PC-9 (cell line): ENCODE measurements at regions not wholly inside any gene's neighbourhood (a gene's known extent, or its start where the extent isn't known, plus 50 kb on each side); places are given as distances from the start of the nearest gene placed in this dataset.

Source experiments
- BruUV-seq: library from RNA; stranded (reverse); fragments of 400-500 nt; replicated peaks from 2 replicates; lab custom pipeline; 2021; lab: Mats Ljungman, UMichigan
- CTCF ChIA-PET: fragments of 300-600 bp; sonication (Branson Sonifier 250); formaldehyde crosslinking; loops from one replicate; lab custom pipeline; 2022; ENCODE audit warnings: antibody characterized with exemption; lab: Charles Lee
- POLR2A ChIA-PET: fragments of 300-600 bp; sonication (Branson Sonifier 250); formaldehyde crosslinking; loops from one replicate; lab custom pipeline; 2022; ENCODE audit warnings: antibody characterized with exemption; ENCODE audit not compliant: unreplicated experiment; lab: Charles Lee
- DNase-seq, 2 experiments: peaks; one replicate each; pipeline versions ENCODE4 v3.0.0 to v3.0.0-alpha.2; 2015 to 2022; ENCODE audit warnings: mixed read lengths in 1 of 2
- H2AFZ ChIP-seq: fragments of 200-600 bp; sonication (generic); 2 replicates; pipeline ENCODE4 v1.8.1; 2017; ENCODE audit warnings: antibody characterized with exemption
- H3F3A ChIP-seq: fragments of 200-600 bp; sonication (generic); 2 replicates; pipeline ENCODE4 v1.8.1; 2017; ENCODE audit warnings: antibody characterized with exemption, mild to moderate bottlenecking, low read depth; ENCODE audit not compliant: insufficient read depth
- H3K27ac ChIP-seq: fragments of 200-600 bp; sonication (generic); 2 replicates; pipeline ENCODE4 v1.6.1; 2016; ENCODE audit warnings: mixed run types
- H3K27me3 ChIP-seq: fragments of 200-600 bp; sonication (generic); 2 replicates; pipeline ENCODE4 v1.6.1; 2016; ENCODE audit warnings: low read depth, mixed run types; ENCODE audit not compliant: insufficient read depth
- H3K36me3 ChIP-seq: fragments of 200-600 bp; sonication (generic); 2 replicates; pipeline ENCODE4 v1.6.1; 2016; ENCODE audit warnings: low read depth, mixed run types
- H3K4me1 ChIP-seq: fragments of 200-600 bp; sonication (generic); replicated peaks from 2 replicates; pipeline ENCODE4 v1.6.1; 2016; ENCODE audit warnings: mixed run types; ENCODE audit not compliant: insufficient read depth
- H3K4me2 ChIP-seq: fragments of 200-600 bp; sonication (generic); 2 replicates; pipeline ENCODE4 v1.6.1; 2017; ENCODE audit warnings: mixed run types
- H3K4me3 ChIP-seq: fragments of 200-600 bp; sonication (generic); 2 replicates; pipeline ENCODE4 v1.6.1; 2016; ENCODE audit warnings: mixed run types
- H3K79me2 ChIP-seq: fragments of 200-600 bp; sonication (generic); 2 replicates; pipeline ENCODE4 v1.6.1; 2017; ENCODE audit warnings: low read depth, mixed run types
- H3K9me2 ChIP-seq: fragments of 200-600 bp; sonication (generic); 2 replicates; pipeline ENCODE4 v1.8.1; 2017; ENCODE audit warnings: mild to moderate bottlenecking; ENCODE audit not compliant: insufficient read depth
- H3K9me3 ChIP-seq: fragments of 200-600 bp; sonication (generic); 2 replicates; pipeline ENCODE4 v1.8.1; 2016; ENCODE audit warnings: low read depth; ENCODE audit not compliant: insufficient read depth
- H4K20me1 ChIP-seq: fragments of 200-600 bp; sonication (generic); 2 replicates; pipeline ENCODE4 v1.8.1; 2017; ENCODE audit not compliant: insufficient read depth
- CTCF ChIP-seq: fragments of 200-600 bp; sonication (generic); conservative IDR thresholded peaks from 2 replicates; pipeline ENCODE4 v1.6.1; 2017; ENCODE audit warnings: mixed run types, antibody characterized with exemption, mild to moderate bottlenecking, moderate library complexity
- EZH2 ChIP-seq: fragments of 200-600 bp; sonication (generic); IDR thresholded peaks from 2 replicates; pipeline ENCODE4 v1.8.0; 2017; ENCODE audit warnings: antibody characterized with exemption, low read depth
- intact Hi-C: fragments of 100-400 bp; cut with micrococcal nuclease; formaldehyde crosslinking; loops from one replicate; pipeline ENCODE4 v1.10.0; 2022; ENCODE audit not compliant: unreplicated experiment

- Histone ChIP-seq H3K79me2 (no peaks in the 10 kb centered on the region), H3K9me3 (no peaks in the 10 kb centered on the region), H3K27me3 (no peaks in the 10 kb centered on the region), H2AFZ (no peak overlapping the region), H3F3A (no peaks in the 10 kb centered on the region), H3K9me2 (no peaks in the 10 kb centered on the region), H3K36me3 (no peaks in the 10 kb centered on the region), H3K4me1 (no peaks in the 10 kb centered on the region), H3K4me2 (no peak overlapping the region), H3K27ac (no peak overlapping the region), H4K20me1 (no peaks in the 10 kb centered on the region), H3K4me3 (no peak overlapping the region)
- intact Hi-C loops = no loop called here
- DNase-seq = no peak
- TF ChIP-seq CTCF = no peak
- TF ChIP-seq EZH2 = no peak
- ChIA-PET POLR2A (no interaction called here), CTCF (no interaction called here)
- BruUV-seq = no TSS peak
Measured at GRCh38 chr4:138671606-138672084, 343.9 kb upstream of the NOCT start.

DNA sequence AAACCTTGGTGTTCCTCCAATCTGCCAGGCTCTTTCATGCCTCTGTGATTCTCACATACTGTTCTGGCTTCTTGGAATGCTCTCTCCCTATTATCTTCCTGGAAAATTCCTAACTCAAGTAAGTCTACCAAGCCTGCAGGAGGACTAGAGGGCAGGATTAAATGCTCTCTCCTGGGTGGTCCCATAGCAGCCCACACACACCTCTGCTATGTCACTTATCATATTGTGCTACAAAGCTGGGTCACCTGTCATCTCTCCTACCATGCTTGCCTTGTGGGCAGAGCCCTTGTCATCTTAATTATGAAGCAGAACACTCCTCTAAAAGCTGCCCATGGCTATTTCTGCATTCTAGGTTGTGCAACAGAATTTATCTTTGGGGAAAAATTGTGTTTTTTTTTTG is 344.5 kb upstream of the NOCT start:
- Histone ChIP-seq H2AFZ (no peak overlapping the region), H3K4me2 (no peak overlapping the region), H4K20me1 (no peaks in the 10 kb centered on the region), H3K36me3 (no peaks in the 10 kb centered on the region), H3K9me3 (no peaks in the 10 kb centered on the region), H3F3A (no peaks in the 10 kb centered on the region), H3K9me2 (no peaks in the 10 kb centered on the region), H3K27ac (no peak overlapping the region), H3K27me3 (no peaks in the 10 kb centered on the region), H3K4me1 (no peaks in the 10 kb centered on the region), H3K79me2 (no peaks in the 10 kb centered on the region), H3K4me3 (no peak overlapping the region)
- TF ChIP-seq CTCF = no peak
- TF ChIP-seq EZH2 = no peak
- BruUV-seq = no TSS peak
- no peak for DNase-seq
- intact Hi-C loops = no loop called here
- POLR2A ChIA-PET = no interaction called here
- CTCF ChIA-PET = no interaction called here

GRCh38 chr4:138670681-138671080 is 344.9 kb upstream of the NOCT start:
- TF ChIP-seq CTCF (no peak), EZH2 (no peak)
- Histone ChIP-seq H3K36me3 (no peaks in the 10 kb centered on the region), H3K27ac (no peak overlapping the region), H4K20me1 (no peaks in the 10 kb centered on the region), H3K9me2 (no peaks in the 10 kb centered on the region), H2AFZ (no peak overlapping the region), H3K27me3 (no peaks in the 10 kb centered on the region), H3K4me2 (no peak overlapping the region), H3K4me1 (no peaks in the 10 kb centered on the region), H3K79me2 (no peaks in the 10 kb centered on the region), H3K9me3 (no peaks in the 10 kb centered on the region), H3K4me3 (no peak overlapping the region), H3F3A (no peaks in the 10 kb centered on the region)
- intact Hi-C loops = no loop called here
- ChIA-PET CTCF (no interaction called here), POLR2A (no interaction called here)
- BruUV-seq = no TSS peak
- DNase-seq = no peak
